Activated naive CD8-positive, alpha-beta T cell treated with anti-CD3 and anti-CD28 coated beads for 36 hours (primary cell): ENCODE measurements at regions not wholly inside any gene's neighbourhood (a gene's known extent, or its start where the extent isn't known, plus 50 kb on each side); places are given as distances from the start of the nearest gene placed in this dataset.

ENCODE experiments used
- DNase-seq: peaks from one replicate; pipeline ENCODE4 v3.0.0; 2021
- H3K27ac Mint-ChIP-seq: one replicate; pipeline ENCODE4 v1.8.0; 2022; ENCODE audit warnings: mild to moderate bottlenecking, moderate library complexity, mixed read lengths
- H3K27me3 Mint-ChIP-seq: one replicate; pipeline ENCODE4 v1.8.0; 2022; ENCODE audit warnings: mild to moderate bottlenecking, mixed read lengths
- H3K36me3 Mint-ChIP-seq: one replicate; pipeline ENCODE4 v1.8.0; 2021; ENCODE audit warnings: mild to moderate bottlenecking, mixed read lengths
- H3K4me1 Mint-ChIP-seq: one replicate; pipeline ENCODE4 v1.8.0; 2021; ENCODE audit warnings: mixed read lengths
- H3K4me3 Mint-ChIP-seq: one replicate; pipeline ENCODE4 v1.8.0; 2022; ENCODE audit warnings: mild to moderate bottlenecking, moderate library complexity, mixed read lengths
- H3K9me3 Mint-ChIP-seq: one replicate; pipeline ENCODE4 v1.8.0; 2022; ENCODE audit warnings: mixed read lengths

DNA sequence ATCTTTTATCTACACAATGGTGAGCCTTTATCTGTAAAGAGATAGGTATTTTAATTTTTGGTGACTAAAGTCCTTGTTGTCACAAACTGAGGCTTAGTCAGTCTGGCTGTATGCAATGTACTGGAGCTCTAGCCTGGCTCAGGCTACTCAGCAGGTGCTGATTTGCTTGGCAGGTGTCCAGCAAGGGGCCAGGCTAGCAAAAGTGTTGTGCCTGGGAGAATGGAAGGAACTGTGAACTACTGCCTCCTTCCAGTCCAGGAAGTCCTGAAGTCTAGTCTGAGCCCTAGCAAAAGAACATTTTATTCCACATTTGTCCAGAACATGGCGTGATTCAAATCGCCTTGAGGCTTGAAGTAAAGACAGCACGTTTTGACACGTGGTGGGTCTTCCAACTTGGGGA lies 260.5 kb downstream of the CCDC85A start:
- H3K27me3 Mint-ChIP-seq = no peaks in the 10 kb centered on the region
- no peaks in the 10 kb centered on the region for H3K9me3 Mint-ChIP-seq
- H3K4me1 Mint-ChIP-seq = no peaks in the 10 kb centered on the region
- H3K36me3 Mint-ChIP-seq = no peaks in the 10 kb centered on the region
- H3K4me3 Mint-ChIP-seq = no peak overlapping the region
- DNase-seq = no peak
- H3K27ac Mint-ChIP-seq = no peak overlapping the region

DNA sequence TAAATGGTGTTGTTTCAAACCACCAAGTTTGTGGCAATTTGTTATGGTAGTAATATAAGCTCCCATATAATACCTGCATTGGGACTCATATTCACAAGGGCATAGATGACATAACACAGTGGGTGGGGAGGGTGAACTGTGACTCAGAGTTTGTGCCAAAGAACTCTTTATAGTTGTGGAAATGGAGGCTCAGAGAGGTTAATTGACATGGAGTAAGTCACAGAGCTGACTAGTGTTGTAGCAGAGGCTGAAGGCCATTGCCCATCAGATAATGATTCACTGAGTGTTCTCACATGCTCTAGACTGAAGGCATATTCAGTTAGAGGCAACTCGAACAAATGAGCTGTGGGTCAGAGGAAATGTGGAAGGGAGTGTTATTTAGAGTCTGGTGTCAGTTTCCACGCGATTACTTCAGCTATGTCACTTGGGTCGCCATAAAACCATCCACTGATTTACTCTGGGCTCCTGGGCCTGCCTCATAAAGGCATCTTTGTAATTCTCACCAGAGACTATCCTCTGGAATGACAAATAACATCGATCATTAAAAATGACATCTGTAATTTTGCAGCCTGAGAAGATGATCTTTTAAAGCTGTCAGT lies 264.7 kb downstream of the CCDC85A start:
- no peak for DNase-seq
- Mint-ChIP-seq H3K4me1 (no peaks in the 10 kb centered on the region), H3K27ac (no peak overlapping the region), H3K27me3 (no peaks in the 10 kb centered on the region), H3K4me3 (no peak overlapping the region), H3K9me3 (peaks cover 2% of the 10 kb centered on the region), H3K36me3 (no peaks in the 10 kb centered on the region)

DNA sequence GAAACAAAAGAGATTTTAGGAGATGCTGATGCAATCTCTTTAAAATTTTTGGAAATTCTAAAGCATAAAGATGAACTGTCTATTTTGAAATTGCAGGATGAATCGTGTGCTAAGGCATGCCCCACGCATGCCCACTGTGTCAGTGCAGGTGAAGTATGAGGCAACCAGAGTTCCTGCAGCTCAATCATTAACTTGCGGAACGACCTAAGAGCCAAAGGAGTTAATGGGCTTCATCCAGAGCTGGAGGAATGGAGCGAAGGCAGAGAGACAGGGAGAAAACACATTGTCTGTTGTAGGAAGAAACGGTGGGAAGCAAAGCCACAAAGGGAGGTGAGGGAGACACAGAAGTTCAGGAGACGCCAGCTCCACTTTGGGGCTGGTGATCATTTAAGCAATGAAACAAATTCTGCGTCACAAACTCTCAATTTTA lies 265.2 kb downstream of the CCDC85A start:
- H3K4me3 Mint-ChIP-seq = no peak overlapping the region
- H3K9me3 Mint-ChIP-seq = peaks cover 2% of the 10 kb centered on the region
- no peak overlapping the region for H3K27ac Mint-ChIP-seq
- H3K36me3 Mint-ChIP-seq = no peaks in the 10 kb centered on the region
- DNase-seq = no peak
- no peaks in the 10 kb centered on the region for H3K4me1 Mint-ChIP-seq
- no peaks in the 10 kb centered on the region for H3K27me3 Mint-ChIP-seq

DNA sequence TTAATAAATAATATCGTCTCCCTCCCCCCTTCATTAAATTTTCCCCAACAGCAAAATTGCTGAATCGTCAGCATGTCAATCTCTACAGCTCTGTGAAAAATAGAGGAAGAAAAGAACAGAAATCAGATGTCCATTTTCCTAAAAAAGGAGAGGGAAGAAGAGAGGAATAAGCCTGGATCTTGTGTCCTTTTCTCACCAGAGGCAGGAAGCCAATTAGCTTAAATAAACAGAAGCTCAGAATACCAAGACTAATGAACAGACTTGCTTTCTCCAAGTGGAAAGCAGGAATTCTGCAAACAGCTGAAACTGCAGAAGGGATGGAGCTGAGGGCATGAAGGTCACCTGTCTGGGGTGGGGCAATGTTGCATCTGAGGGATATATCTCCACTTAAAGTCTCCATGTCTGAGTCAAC lies 265.7 kb downstream of the CCDC85A start:
- Mint-ChIP-seq H3K4me1 (no peaks in the 10 kb centered on the region), H3K9me3 (peaks cover 2% of the 10 kb centered on the region), H3K27ac (no peak overlapping the region), H3K4me3 (no peak overlapping the region), H3K27me3 (no peaks in the 10 kb centered on the region), H3K36me3 (no peaks in the 10 kb centered on the region)
- no peak for DNase-seq

DNA sequence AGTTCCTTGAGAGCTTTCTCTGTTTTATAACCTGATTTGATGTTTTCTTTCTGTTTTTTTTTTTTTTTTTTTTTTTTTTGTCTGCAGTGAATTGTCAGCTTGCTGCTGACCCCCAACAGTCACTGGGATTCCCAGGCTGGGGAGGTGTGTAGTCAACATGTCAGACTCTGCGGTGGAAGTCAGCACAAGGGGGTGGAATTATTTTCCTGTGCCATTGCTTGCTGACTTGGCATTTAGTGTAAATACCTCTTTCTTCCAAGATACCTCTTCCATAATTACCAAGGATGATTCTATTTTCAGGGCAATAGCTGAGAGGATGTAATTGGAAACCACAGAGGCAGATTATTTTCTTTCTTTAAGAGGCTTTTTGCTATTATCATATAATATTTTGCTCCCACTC lies 266.3 kb downstream of the CCDC85A start:
- Mint-ChIP-seq H3K4me3 (no peak overlapping the region), H3K27me3 (no peaks in the 10 kb centered on the region), H3K9me3 (peaks cover 2% of the 10 kb centered on the region), H3K4me1 (no peaks in the 10 kb centered on the region), H3K36me3 (no peaks in the 10 kb centered on the region), H3K27ac (no peak overlapping the region)
- no peak for DNase-seq

DNA sequence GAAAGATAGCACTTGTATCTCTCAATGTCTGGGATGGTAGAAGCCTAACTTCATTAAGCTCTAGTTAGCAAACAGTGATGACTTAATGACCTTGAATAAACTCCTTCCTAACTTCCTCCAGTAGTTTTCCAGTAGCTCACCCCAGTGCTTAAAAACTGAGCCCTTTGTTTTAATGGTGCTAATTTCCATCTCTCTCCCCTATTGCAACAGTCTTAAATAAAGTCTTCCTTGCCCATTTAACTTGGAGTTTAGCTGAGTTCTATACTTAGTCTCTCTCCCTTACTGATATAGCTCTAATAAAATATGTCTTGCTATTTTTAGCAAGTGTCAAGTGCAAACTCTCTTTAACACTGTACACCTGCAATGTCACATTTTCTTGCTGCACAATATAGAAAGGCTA lies 267.0 kb downstream of the CCDC85A start:
- H3K36me3 Mint-ChIP-seq = no peaks in the 10 kb centered on the region
- H3K27ac Mint-ChIP-seq = no peak overlapping the region
- no peak overlapping the region for H3K4me3 Mint-ChIP-seq
- H3K27me3 Mint-ChIP-seq = no peaks in the 10 kb centered on the region
- H3K4me1 Mint-ChIP-seq = no peaks in the 10 kb centered on the region
- DNase-seq = no peak
- H3K9me3 Mint-ChIP-seq = peaks cover 2% of the 10 kb centered on the region

DNA sequence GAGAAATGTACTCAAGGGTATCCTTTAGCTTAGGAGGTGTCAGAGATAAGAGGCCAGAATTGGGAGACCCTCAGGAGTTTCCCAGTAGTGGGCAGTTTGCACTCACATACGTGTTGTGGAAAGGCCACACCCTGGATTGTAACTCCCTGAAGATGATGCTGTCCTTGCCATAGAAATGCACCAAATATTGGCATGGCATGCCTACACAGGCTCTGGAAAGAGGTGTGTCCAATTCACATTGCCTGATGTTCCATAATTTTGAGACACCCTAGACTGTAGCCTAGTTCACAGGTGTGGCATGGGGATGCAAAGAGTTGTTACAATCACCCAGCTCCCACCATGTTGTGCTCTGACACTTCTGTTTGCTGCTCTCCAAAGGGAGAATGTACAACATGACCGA lies 271.9 kb downstream of the CCDC85A start:
- Mint-ChIP-seq H3K4me1 (no peaks in the 10 kb centered on the region), H3K4me3 (no peak overlapping the region), H3K36me3 (no peaks in the 10 kb centered on the region), H3K27ac (no peak overlapping the region), H3K9me3 (peaks cover 2% of the 10 kb centered on the region), H3K27me3 (no peaks in the 10 kb centered on the region)
- no peak for DNase-seq

DNA sequence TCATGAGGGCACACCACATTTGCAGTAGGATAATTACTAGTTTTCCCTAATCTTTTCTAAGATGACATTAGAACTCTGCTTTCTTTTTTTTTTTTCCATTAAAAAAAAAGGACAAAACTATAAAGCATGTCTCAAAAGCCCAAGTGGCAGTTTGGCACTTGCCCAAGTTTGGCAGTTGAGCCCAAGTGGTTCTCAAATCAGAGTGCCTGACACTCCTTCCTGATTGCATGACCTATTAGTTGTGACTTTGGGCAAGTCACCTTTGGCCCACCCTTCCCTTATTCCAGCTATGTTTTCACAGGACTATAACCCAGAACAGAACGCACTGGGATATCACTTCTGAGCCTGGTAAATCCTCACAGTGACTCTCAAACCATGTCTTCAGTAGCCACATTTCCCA lies 273.0 kb downstream of the CCDC85A start:
- no peak overlapping the region for H3K4me3 Mint-ChIP-seq

DNA sequence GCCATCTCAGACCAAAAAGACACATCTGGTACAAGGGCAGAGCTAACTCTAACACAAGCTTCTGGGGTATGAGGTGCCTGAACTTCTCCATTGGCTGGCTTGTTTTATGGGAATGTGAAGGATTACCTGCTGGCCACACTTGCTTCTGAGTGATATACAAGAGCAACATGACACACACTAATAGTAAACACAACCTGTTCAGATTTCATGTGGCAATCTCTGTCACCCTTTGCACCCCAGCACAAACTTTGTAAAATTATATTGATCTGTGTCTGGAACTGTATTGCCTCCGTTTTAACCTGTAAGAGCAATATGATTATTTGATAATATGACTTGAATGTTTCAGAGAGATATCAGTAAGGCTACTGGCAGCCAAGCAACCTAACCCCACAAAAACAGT lies 276.7 kb downstream of the CCDC85A start:
- H3K4me3 Mint-ChIP-seq = no peak overlapping the region
- no peaks in the 10 kb centered on the region for H3K36me3 Mint-ChIP-seq
- DNase-seq = no peak
- H3K9me3 Mint-ChIP-seq = peaks cover 2% of the 10 kb centered on the region
- no peaks in the 10 kb centered on the region for H3K27me3 Mint-ChIP-seq
- H3K27ac Mint-ChIP-seq = no peak overlapping the region
- no peaks in the 10 kb centered on the region for H3K4me1 Mint-ChIP-seq

More for the DNA sequence above, 273.0 kb downstream of the CCDC85A start:
- no peak for DNase-seq
- H3K27ac Mint-ChIP-seq = no peak overlapping the region
- no peaks in the 10 kb centered on the region for H3K36me3 Mint-ChIP-seq
- H3K9me3 Mint-ChIP-seq = no peaks in the 10 kb centered on the region
- H3K27me3 Mint-ChIP-seq = no peaks in the 10 kb centered on the region
- no peaks in the 10 kb centered on the region for H3K4me1 Mint-ChIP-seq

DNA sequence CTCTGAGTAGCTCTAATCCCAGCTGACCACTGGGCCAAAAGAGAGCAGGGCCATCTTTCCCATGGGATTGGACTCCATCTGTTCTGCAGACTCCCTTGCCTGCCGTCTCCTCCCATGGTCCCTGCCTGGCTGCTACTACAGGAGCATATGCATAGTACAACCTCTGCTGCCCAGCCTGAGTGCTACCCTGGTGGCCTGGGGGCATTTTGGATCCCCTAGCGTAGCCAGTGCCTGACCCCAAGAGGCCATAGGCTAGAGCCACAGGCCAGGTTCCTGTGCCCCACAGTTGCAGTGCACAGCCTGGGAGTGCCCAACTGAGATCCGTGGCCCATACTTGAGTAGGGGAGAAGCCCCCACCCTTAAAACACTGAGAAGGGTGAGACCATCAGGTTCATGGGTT lies 280.3 kb downstream of the CCDC85A start:
- H3K9me3 Mint-ChIP-seq = peaks cover 2% of the 10 kb centered on the region
- no peak overlapping the region for H3K4me3 Mint-ChIP-seq
- no peaks in the 10 kb centered on the region for H3K4me1 Mint-ChIP-seq
- no peak for DNase-seq
- no peaks in the 10 kb centered on the region for H3K27me3 Mint-ChIP-seq
- H3K27ac Mint-ChIP-seq = no peak overlapping the region
- no peaks in the 10 kb centered on the region for H3K36me3 Mint-ChIP-seq

DNA sequence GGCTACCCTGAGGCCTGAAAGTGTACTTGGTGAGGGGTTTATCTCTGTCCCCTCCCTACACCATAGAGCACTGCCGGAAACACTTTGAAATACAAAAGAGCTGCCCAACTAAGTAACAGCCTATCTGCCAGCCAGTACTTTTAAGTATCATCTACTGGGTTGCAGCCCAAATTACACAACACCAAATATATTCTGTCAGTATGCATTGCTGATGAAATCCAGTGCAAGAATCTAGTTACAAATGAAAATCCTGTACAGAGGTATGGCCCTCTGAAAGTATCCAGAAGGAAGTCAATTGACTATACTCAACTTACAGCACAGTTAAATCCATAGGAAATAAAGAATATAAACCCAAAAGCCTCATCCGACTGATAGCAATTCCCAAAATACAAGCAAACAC lies 280.8 kb downstream of the CCDC85A start:
- H3K4me3 Mint-ChIP-seq = no peak overlapping the region

DNA sequence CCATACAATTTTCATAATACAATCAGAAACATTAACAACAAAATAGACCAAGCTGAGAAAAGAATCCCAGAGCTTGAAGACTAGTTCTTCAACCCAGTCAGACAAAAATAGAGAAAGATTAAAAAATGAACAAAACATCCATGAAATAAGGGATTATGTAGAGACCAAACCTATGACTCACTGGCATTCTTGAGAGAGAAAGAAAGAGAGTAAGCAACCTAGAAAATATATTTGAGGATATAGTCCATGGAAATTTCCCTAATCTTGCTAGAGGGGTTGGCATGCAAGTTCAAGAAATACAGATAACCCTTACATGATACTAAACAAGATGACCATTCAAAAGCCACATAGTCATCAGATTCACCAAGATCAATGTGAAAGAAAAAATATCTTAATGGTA lies 281.7 kb downstream of the CCDC85A start:
- H3K4me3 Mint-ChIP-seq = no peak overlapping the region
- H3K27ac Mint-ChIP-seq = no peak overlapping the region
- no peak for DNase-seq
- H3K4me1 Mint-ChIP-seq = no peaks in the 10 kb centered on the region
- no peaks in the 10 kb centered on the region for H3K36me3 Mint-ChIP-seq
- H3K9me3 Mint-ChIP-seq = peaks cover 2% of the 10 kb centered on the region
- H3K27me3 Mint-ChIP-seq = no peaks in the 10 kb centered on the region

More for the DNA sequence above, 280.8 kb downstream of the CCDC85A start:
- Mint-ChIP-seq H3K4me1 (no peaks in the 10 kb centered on the region), H3K36me3 (no peaks in the 10 kb centered on the region), H3K27ac (no peak overlapping the region), H3K9me3 (peaks cover 2% of the 10 kb centered on the region), H3K27me3 (no peaks in the 10 kb centered on the region)
- no peak for DNase-seq

DNA sequence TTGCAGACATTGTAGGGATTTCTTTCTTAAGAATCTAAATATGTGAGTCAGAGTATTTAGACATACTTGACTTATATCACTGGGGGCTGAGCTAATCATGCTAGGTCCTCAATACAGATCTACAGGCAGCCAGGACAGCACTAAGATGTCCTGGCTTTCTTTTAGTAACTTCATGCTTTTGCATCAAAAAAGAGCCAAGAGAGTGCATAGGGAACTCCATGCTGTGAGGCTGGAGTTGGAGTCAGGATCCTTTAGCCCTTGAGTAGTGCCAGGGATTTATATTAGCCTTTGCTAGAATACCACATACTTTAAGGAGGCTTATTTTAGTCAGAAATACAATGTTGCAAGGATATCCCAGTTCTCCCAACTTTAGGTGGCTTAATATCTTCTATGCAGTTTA lies 289.7 kb downstream of the CCDC85A start:
- H3K27me3 Mint-ChIP-seq = no peaks in the 10 kb centered on the region
- no peaks in the 10 kb centered on the region for H3K4me1 Mint-ChIP-seq
- no peak overlapping the region for H3K4me3 Mint-ChIP-seq
- no peak for DNase-seq
- no peaks in the 10 kb centered on the region for H3K36me3 Mint-ChIP-seq
- H3K27ac Mint-ChIP-seq = no peak overlapping the region
- peaks cover 2% of the 10 kb centered on the region for H3K9me3 Mint-ChIP-seq

DNA sequence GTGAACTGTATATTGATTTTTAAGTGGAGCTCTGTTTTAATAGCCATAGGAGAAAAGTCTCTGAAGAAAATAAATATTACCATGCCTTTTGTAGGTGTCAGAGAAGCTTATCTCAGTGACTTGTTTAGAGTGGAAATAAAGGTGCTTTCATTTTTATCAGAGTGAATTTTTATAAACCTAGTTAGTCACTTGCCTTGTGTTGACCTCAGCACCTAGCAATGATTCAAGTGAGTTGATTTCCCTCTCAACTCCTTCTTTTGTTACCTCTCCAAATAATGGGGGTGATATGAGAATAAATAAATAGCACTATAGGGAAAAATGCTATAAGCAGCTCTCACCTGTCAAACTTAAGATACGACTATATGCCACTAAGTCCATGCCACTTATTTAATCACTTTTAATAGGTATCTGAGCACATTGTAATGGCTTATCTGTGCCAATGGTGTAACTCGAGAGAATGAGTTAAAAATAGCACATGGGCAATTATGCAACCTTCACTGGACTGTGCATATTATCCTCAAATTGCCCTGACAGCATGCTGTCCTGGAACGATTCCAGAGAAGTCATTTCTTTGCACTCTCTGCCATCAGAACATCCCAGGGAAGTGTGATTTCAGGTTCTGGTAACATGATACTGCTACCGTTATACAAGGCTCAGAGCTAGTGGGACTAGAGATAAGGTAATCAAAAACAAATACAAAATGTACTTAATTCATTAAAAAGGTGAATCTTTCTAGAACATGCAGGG lies 290.8 kb downstream of the CCDC85A start:
- Mint-ChIP-seq H3K27me3 (no peaks in the 10 kb centered on the region), H3K27ac (no peak overlapping the region), H3K4me3 (no peak overlapping the region), H3K9me3 (peaks cover 3% of the 10 kb centered on the region), H3K36me3 (no peaks in the 10 kb centered on the region), H3K4me1 (no peaks in the 10 kb centered on the region)
- no peak for DNase-seq

DNA sequence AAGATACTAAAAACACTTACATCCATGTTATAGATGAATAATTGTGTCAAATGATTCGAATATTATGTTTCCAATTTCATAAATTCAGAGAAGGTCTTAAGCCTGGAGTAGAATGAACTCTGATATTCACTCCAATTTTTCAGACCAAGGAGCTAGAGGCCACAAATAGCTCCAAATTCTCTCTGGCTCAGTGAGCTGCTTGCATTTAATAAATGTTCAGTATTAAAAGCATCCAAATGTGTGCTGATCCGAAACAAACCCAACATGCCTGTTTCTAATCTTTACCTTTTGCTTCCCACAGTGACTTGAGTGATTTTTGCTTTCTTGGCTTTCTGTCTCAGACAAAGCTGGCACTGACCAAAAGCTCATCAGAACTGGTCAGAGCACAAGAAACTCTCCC lies 291.4 kb downstream of the CCDC85A start:
- H3K27ac Mint-ChIP-seq = no peak overlapping the region
- no peaks in the 10 kb centered on the region for H3K4me1 Mint-ChIP-seq
- H3K4me3 Mint-ChIP-seq = no peak overlapping the region
- H3K36me3 Mint-ChIP-seq = no peaks in the 10 kb centered on the region
- no peak for DNase-seq
- H3K27me3 Mint-ChIP-seq = no peaks in the 10 kb centered on the region
- H3K9me3 Mint-ChIP-seq = peaks cover 3% of the 10 kb centered on the region

DNA sequence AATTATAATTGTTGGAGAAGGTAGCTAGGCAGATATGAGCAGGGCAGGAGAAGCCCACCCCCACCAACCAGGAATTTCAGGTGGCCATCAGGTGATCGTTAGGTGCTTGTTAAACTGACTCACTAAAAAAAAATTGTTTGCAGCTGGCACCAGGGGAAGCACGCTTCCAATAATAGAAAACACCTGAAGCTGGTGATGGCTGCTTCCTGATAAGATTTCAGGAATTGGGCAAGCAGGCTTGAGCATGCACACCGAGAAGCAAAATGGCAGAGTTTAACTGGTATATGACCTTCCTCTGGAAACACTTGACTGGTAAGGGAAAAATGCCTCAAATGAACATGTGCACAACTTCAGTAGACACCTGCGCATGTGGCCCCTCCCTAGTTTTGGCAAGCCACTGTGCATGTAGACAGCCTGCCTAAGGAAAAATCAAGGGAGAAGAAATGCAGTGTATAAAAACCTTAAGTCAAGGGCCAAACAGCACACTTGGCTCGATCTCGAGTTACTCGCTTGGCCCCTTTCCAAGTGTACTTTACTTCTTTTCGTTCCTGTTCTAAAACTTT lies 292.8 kb downstream of the CCDC85A start:
- peaks cover 3% of the 10 kb centered on the region for H3K9me3 Mint-ChIP-seq
- H3K4me1 Mint-ChIP-seq = no peaks in the 10 kb centered on the region
- no peaks in the 10 kb centered on the region for H3K27me3 Mint-ChIP-seq
- no peaks in the 10 kb centered on the region for H3K36me3 Mint-ChIP-seq
- no peak for DNase-seq
- no peak overlapping the region for H3K4me3 Mint-ChIP-seq
- H3K27ac Mint-ChIP-seq = no peak overlapping the region
